ENCODE measurements at regions not wholly inside any gene's neighbourhood (a gene's known extent, or its start where the extent isn't known, plus 50 kb on each side); places are given as distances from the start of the nearest gene placed in this dataset.

- 52% methylated on average over 8 of the region's 8 CpGs for WGBS (ENCODE audit: insufficient coverage, insufficient replicate concordance, low lambda C conversion rate, missing lambda C conversion rate)
- ChIA-PET POLR2A (no interaction called here), CTCF (no interaction called here), SMC1A (ENCODE audit: uncharacterized antibody, unreplicated experiment) (no interaction called here), RAD21 (ENCODE audit: unreplicated experiment) (no interaction called here)
- ATAC-seq (no peak), FAIRE-seq (no peak), DNase-seq (ENCODE audit: low read depth, low spot score) (no peak)
- no peaks in the 10 kb centered on the region for H4K20me1 ChIP-seq (ENCODE audit: control insufficient read depth, insufficient read depth)
- H3K4me1 ChIP-seq (ENCODE audit: control insufficient read depth, insufficient read depth, low read length) = no peaks in the 10 kb centered on the region
- H3K79me2 ChIP-seq (ENCODE audit: control insufficient read depth, insufficient read depth, low read length) = no peaks in the 10 kb centered on the region
- no peak overlapping the region for H3K4me2 ChIP-seq (ENCODE audit: control insufficient read depth, insufficient read depth)
- no peak for TF ChIP-seq RAD21 (IDR thresholded peaks at IDR 0.05; ENCODE audit: insufficient read depth, low read depth, low read length)
- TF ChIP-seq ELK1 (IDR thresholded peaks at IDR 0.05; ENCODE audit: low read depth, low read length) = no peak
- no peak for TF ChIP-seq GATAD2B (conservative IDR thresholded peaks at IDR 0.05; ENCODE audit: low read depth)
- no peaks in the 10 kb centered on the region for H3K36me3 ChIP-seq (ENCODE audit: control insufficient read depth in 2 of 2, insufficient read depth in 2 of 2, low read length in 1 of 2)
- H3K27ac ChIP-seq (ENCODE audit: control insufficient read depth, insufficient read depth) = no peak overlapping the region
- no peak overlapping the region for H3K4me3 ChIP-seq
- H3K27me3 ChIP-seq (replicated peaks in 1 of 2; ENCODE audit: control insufficient read depth in 2 of 2, insufficient read depth in 2 of 2, low read length in 1 of 2) = no peaks in the 10 kb centered on the region; a peak in 1 of 4 replicates
- BruUV-seq (replicated peaks) = no TSS peak
- H2AFZ ChIP-seq (ENCODE audit: control insufficient read depth, low read depth, low read length) = no peak overlapping the region
- no peaks in the 10 kb centered on the region for H3K9me3 ChIP-seq (replicated peaks; ENCODE audit: control insufficient read depth, insufficient read depth, low read length)
- in situ Hi-C loops (cut with MboI) (no loop called here), intact Hi-C loops (cut with micrococcal nuclease; ENCODE audit: unreplicated experiment) (no loop called here)
- no peak overlapping the region for H3K9ac ChIP-seq (ENCODE audit: control insufficient read depth, insufficient read depth, low read length)
Measured at GRCh38 chr17:6231465-6231864, 161.3 kb downstream of the WSCD1 start.

- Histone ChIP-seq H3K36me3 (ENCODE audit: control insufficient read depth in 2 of 2, insufficient read depth in 2 of 2, low read length in 1 of 2) (no peaks in the 10 kb centered on the region), H3K4me2 (ENCODE audit: control insufficient read depth, insufficient read depth) (no peak overlapping the region), H3K79me2 (ENCODE audit: control insufficient read depth, insufficient read depth, low read length) (no peaks in the 10 kb centered on the region), H3K9me3 (replicated peaks; ENCODE audit: control insufficient read depth, insufficient read depth, low read length) (no peaks in the 10 kb centered on the region; the same call in 2 of the 3 replicates), H3K27ac (ENCODE audit: control insufficient read depth, insufficient read depth) (no peak overlapping the region), H3K4me3 (no peak overlapping the region), H3K4me1 (ENCODE audit: control insufficient read depth, insufficient read depth, low read length) (no peaks in the 10 kb centered on the region), H4K20me1 (ENCODE audit: control insufficient read depth, insufficient read depth) (no peaks in the 10 kb centered on the region), H2AFZ (ENCODE audit: control insufficient read depth, low read depth, low read length) (no peak overlapping the region), H3K27me3 (replicated peaks in 1 of 2; ENCODE audit: control insufficient read depth in 2 of 2, insufficient read depth in 2 of 2, low read length in 1 of 2) (no peaks in the 10 kb centered on the region; a peak in 2 of 4 replicates), H3K9ac (ENCODE audit: control insufficient read depth, insufficient read depth, low read length) (no peak overlapping the region)
- intact Hi-C loops (cut with micrococcal nuclease; ENCODE audit: unreplicated experiment) (no loop called here), in situ Hi-C loops (cut with MboI) (loop anchor here (5.0 kb wide), 1 partner anchor 49 kb away; no protein-coding TSS in a partner anchor)
- FAIRE-seq = no peak
- RAD21 ChIA-PET (ENCODE audit: unreplicated experiment) = no interaction called here
- no peak for ATAC-seq
- SMC1A ChIA-PET (ENCODE audit: uncharacterized antibody, unreplicated experiment) = no interaction called here
- no TSS peak for BruUV-seq (replicated peaks)
- CTCF ChIA-PET = no interaction called here
- DNase-seq (ENCODE audit: low read depth, low spot score) = no peak
- POLR2A ChIA-PET = no interaction called here
- 22% methylated on average over 7 of the region's 7 CpGs for WGBS (ENCODE audit: insufficient coverage, insufficient replicate concordance, low lambda C conversion rate, missing lambda C conversion rate)
- TF ChIP-seq MEF2A (IDR thresholded peaks at IDR 0.05; ENCODE audit: insufficient read depth, low read depth, low read length) (no peak), CBX3 (IDR thresholded peaks at IDR 0.05; ENCODE audit: borderline replicate concordance, low read depth) (no peak), STAT3 (IDR thresholded peaks at IDR 0.05; ENCODE audit: low read depth, low read length) (no peak), PML (IDR thresholded peaks at IDR 0.05; ENCODE audit: low read length) (no peak), ZBTB33 (IDR thresholded peaks at IDR 0.05) (no peak), PRDM15 (CRISPR knock-in tag; IDR thresholded peaks at IDR 0.05) (no peak), NFYA (IDR thresholded peaks at IDR 0.05; ENCODE audit: borderline replicate concordance, low read depth, low read length) (no peak)
Measured at GRCh38 chr17:6218333-6218732, 148.2 kb downstream of the WSCD1 start.
